Medulla oblongata (tissue), 1 donor: ENCODE measurements at regions not wholly inside any gene's neighbourhood (a gene's known extent, or its start where the extent isn't known, plus 50 kb on each side); places are given as distances from the start of the nearest gene placed in this dataset.

Experiments used
- DNase-seq: peaks from one replicate; pipeline ENCODE4 v3.0.0-alpha.2; 2015; ENCODE audit errors: extremely low spot score

DNA sequence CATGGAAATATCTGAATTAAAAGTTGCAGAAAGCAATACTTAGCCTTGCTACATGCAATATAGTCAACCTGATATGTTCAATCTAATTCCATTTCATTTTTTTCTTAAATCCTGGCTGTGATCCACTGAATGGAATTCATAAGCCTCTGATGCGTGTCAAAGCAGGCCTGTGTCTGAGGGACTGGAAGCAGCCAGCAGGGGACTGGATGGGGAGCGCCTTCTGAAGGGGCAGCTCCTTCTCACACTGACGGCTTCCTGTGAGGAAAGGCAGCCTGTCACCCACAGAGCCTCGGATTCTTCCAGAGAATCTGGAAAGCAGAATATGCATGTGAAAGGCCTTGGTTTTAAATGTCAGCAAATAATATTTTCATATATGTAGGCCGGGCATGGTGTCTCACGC, 73.5 kb downstream of the KCNF1 start:
- no peak for DNase-seq

DNA sequence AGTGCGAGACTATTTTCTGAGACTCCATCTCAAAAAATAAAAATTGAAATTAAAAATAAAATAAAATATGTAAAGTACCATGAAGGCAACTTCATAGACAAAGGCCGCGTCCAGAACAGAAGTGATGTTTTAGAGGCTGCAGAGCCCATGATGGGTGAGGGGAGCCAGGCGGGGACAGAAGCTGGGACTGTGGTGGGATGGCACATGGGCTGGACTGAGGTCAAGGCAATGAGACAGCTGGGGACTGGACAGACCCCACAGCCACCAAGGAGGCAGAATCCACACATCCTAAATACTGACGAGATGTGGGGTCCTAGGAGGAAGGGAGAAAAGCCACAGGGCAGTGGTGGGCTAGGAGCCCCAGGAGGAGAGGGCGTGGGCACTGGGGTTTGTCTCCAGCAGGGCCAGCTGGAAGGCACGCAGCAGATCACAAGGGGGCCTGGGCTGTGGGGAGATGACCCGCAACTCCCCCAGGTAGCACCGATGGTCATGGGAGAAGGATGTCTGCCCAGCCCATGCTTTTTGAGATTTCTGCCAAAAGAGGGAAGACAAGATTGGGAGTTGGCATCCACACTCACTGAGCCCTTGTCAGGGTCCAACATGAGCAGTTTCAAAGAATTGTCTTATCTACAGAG, 74.3 kb downstream of the KCNF1 start:
- DNase-seq, result no peak

DNA sequence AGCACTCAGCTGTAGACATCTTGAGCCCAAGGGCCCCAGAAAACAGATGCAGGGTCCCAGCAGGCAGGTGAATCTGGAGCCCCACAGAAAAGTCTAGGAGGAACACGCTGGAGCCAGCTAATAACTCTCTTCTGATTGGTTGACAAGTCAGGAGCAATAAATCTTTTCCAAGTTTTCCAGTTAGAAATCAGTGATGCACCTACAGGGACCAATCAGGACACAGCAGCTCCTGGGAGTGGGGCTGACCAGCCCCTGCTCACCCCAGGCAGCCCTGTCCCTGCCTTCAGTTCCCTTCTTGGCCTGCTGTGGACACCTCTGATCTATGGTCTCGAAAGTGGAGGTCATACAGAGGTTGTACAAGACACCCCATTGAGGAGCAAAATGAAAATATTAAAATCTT, 75.7 kb downstream of the KCNF1 start:
- DNase-seq, result no peak

DNA sequence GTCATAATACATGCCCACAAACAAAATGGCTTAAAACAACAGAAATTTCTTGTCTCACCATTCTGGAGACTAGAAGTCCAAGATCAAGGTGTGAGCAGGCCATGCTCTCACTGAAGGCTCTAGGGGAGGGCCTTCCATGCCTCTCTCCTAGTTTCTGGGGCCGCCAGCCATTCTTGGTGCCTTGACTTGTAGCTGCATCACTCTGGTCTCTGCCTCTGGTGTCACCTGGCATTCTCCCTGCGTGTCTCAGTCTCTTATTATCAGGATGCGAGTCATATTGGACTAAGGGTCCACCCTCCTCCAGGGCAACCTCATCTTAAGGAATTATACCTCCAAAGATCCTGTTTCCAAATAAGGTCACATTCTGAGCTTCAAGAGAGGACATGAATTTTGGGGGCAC, 76.1 kb downstream of the KCNF1 start:
- no peak for DNase-seq

DNA sequence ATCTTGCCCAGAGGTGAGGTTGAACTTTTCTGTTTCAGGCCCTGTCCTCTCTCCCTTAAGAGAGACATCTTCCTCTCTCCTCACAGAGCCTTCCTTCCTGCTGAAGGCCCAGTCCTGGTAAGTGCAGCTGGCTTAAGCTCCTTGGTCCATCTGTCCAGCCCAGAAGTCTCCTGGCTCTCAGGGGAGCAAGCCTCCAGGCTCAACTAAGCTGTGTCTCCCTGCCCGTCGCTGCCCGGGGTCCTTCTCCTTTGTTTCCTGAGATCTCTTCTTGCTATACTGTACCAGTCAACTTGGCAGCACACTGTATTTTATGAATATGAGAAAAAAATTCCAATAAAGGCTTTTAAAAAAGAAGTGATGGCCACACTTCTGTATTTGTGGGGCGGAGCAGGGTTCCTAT, 77.4 kb downstream of the KCNF1 start:
- DNase-seq, result no peak

DNA sequence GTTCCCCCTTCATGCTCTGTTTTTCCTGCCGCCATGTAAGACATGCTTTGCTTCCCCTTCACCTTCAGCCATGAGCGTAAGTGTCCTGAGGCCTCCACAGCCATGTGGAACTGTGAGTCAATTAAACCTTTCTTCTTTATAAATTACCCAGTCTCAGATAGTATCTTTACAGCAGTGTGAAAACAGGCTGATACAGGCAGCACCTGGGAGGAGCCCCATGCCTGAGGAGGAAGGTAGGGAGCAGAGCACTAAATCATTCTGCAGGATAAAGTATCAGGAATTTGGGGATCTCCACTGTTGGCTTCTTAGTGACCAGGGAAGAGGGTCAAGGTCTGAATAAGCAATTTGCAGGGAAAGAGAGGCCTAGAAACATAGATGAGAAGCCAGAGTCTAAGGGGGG, 78.0 kb downstream of the KCNF1 start:
- no peak for DNase-seq

DNA sequence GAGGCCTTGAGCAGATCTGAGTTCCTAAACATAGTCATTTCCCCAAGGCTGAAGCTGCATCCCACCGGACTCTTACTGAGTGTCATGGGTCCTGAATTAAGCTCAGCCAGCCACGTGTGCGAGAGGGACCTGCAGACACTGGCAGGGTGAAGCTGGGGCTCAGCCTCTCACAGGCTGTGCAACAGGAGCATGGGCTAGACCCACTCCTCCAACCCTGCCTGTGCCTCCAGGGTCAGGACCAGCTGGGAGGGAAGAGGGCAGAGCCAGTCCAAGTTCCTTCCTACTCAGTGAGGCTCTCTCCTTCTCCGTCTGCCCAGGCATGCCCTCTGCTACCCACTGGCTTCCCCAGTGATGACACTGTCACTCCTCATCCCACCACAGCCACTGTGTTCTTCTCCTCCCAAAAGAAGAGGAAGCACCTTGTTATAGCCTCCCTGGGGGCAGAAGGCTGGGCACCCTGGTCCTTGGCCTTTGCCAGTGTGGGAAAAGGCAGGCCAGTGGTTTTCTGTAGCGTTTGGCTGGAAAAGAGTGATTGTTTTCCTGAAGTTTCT, 78.9 kb downstream of the KCNF1 start:
- DNase-seq, result no peak

DNA sequence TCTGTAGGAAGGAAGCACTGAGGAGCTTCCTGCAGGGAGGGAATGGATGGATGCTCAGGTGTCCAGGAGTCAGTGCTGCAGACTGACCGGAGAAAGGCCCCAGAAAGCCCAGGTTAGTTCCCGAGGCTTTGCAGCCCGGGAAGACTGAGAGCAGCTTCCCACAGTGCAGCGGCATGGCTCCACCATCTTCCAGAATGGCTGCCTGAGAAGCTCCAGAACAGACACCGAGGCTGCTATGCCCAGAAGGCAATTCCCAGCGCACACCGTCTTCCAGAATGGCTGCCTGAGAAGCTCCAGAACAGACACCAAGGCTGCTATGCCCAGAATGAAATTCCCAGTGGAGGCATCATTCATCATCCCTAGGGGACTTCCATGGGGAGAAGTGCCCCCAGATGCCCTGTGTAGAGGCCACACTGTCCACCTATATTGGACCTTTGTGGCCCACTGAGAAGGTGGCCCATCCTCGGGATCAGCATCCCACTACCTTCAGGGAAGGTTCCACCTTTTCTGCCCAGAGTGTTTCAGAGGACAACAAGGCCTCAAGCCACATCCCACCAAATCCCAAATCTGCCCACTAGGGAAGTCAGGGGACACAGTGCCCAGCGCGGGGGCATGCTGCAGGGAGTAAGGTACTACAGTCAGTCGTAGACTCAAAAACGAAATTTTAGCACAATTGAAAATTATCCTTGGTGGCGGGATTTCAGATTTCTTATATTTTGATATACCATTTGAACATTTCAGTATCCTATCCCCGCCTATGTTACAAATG, 80.5 kb downstream of the KCNF1 start:
- DNase-seq, result no peak

DNA sequence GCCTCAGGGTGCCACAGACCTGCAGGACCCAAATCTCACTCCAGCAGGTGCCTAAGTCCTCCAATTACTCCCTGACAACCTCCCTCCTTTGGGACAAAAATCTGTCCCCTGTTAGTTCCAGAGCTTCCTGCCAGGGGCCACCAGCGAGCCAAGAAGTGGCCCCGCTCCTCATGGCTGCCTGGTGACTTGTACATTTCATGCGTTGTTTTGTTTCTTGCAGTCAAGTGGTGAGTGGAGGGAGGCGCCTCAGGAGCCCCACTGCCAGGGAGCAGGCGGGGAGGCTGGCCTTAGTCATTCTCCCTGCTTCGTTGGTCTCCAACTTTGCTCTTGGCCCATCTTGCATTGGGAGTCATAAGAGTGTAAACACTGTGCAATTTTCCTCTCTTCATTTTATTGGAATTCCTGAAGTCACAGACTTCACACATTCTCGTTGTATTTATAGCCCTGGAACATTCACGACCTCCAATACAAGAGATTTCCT, 81.3 kb downstream of the KCNF1 start:
- DNase-seq, result no peak

DNA sequence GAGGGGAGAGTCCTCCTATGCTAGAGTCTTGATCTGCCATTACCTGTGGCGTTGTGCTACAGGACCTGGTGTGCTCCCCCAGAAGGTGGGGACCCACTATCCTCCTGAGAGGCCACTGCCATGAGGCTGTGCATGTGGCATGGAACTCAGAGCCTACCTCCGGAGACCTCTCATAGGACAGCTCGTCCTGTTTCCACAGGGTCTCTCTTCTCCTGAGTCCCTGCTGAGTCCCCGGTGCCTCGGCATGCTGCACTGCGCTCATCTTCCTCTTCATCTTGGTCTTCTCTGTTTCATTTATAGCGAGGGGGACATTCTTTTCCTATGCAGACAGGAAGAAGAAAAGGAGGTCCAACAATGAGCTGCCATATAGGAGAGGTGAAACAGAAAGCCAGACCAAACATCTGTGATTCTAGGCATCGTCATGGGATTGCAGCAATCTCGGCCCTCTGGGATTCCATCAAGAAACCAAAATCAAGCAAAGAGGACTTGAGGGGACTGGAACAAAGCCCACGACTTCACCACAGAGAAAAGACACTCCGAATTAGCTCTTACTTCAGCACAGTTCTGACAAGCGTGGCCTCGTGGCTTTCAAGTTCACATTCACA, 83.7 kb downstream of the KCNF1 start:
- no peak for DNase-seq

DNA sequence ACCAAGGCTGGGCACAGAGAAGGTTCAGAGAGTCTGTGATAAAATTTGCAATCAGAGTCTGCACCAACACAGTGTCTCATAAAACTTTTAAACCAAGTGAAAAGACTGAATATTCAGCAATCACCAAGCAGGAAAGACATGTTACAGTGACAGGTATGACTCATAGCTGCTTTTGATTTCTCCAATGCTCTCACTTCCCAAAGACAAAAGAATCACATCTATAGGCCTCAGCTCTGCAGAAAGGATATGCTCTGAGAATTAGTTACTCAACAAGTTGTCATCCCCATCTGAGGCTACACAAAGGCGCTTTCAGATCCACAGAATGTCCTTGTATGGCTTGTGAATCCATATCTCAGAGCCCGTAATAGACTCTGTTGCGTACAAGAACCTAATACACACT, 92.5 kb downstream of the KCNF1 start:
- no peak for DNase-seq

DNA sequence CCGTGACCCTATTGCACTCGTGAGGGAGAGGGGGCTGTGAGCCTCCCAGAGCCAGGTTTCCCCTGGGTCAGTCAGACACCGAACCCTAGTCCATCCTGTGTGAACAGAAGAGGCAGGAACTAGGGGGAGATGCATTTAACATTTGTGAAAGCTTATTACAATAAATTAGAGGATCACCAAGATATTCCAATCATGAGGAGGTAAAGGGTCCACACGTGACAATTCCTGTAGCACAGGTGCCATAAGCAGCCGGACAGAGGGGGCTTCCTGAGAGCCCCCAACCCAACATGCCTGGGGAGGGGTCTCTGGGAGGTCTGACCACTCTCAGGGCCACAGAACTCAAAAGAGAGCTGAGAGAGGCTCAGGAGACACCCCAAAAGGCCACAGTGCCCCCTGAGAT, 93.3 kb downstream of the KCNF1 start:
- DNase-seq, result no peak

DNA sequence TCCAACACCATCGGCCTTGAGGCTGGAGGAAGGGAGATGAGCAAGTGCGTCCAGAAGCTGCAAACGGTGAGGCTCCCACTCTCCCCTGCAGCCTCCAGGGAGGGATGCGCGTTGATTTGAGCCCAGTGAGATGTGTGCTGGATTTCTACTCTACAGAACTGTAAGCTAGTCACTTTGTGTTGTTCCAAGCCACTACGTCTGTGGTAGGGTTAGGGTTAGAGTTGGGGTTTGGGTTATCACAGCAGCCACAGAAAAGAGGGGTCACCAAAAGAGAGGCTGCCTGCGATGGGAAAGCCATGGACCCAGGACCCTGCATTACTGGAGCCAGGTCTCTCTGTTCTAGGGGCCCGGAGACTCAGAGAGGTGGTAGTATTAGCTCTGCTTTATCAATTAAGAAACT, 94.5 kb downstream of the KCNF1 start:
- no peak for DNase-seq

DNA sequence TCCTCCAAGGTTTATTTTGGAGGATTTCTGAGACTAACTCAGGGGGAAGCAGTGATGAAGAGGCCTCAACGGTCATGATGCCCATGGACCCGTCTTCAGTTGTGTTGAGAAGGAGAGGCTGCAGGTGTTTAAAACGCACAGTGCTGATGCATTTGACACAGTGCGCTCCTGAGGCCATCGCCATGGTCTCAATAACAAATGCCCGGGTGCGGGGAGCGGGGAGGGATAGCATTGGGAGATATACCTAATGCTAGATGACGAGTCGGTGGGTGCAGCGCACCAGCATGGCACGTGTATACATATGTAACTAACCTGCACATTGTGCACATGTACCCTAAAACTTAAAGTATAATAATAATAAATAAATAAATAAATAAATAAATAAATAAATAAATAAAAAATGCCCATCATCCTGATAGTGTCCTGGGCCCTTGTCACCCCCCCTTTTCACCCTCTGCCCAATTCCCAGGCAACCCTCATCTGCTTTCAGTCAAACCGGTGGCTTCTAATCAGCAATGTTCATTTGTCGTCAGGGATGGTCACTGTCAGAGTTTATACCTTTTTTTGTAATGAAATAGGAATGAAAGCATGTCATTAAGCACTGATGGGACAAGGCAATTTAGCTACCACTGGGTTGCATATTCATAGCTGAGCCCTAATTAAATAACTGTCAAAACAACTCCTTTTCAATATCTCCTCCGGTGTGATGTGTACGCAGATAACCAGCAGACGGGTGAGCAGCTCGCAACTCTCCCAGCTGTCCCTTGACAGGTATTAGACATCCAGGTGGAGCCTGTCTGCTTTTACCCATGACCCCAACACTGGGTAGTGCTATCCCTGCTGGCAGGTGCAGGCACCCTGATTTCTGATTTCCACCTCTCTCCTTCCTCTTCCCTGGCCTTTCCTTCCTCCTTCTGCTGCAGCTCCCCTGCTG, 95.9 kb downstream of the KCNF1 start:
- DNase-seq, result no peak

DNA sequence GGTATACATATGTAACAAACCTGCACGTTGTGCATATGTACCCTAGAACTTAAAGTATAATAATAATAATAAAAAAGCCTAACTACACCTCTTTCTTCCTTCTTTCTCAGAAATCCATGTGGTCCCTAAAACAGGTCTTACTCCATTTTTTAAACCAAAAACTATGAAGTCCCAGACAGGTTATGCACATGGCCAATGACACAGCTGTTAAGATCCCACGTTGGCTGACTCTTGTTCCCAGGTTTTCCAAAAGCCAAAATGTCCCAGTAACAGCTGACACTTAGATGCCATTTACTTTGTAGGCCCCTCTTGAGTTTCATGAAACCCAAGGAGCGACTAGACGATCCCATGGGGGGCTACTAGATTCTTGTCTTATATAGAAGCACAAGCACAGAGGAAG, 97.0 kb downstream of the KCNF1 start:
- DNase-seq, result no peak

DNA sequence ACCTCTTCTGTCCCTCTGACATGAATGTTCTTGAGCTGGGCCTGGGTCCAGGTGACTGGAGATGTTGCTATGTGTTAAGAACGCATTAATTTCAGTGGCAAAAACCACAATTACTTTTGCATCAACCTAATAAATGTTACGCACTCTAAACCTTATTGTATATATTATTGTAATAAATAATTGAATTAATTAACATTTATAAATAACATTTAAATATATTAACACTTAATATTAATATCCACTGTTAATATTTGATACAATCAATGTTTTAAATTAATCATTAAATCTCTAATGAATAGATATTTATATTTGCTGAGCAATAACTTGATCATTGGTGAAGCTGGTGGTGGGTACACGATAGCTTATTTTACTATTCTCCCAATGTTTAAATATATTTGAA, 97.4 kb downstream of the KCNF1 start:
- no peak for DNase-seq

DNA sequence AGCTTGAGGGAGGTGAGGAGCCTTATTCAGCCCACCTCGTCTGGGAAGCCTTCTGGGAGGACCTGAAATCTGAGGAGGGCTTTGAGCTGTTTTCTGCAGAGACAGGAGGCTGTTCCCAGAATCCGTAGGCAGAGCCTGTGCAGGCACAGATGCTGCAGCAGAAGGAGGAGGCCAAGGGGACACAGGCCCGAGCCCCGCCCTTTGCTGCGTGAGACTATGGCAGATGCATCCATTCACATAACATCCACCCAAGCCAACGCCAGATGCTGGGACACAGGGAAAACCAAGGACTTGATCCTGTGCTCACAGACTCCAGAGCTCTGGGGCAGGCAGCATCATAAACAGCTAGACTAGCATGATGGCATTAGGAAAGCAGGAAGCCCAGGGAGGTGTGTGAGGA, 98.2 kb downstream of the KCNF1 start:
- DNase-seq, result no peak

DNA sequence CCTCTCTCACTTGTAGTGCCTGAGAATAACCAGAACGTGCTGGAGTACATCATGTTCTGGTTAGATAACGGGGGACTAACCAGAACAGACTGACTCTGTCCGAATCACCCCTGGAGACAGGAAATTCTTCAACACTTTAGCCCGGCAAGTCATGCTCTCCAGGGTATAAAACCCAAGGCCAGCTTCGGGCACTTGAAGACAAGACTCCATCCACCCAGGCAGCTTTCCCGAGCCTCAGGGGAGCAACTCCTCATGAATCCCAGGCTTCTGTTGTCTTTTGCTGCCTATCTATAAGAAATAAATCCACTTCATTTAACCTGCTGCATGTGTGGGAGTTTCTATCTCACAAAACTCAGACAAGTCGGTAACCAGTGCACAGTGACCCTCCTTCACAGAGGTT, 99.6 kb downstream of the KCNF1 start:
- no peak for DNase-seq

DNA sequence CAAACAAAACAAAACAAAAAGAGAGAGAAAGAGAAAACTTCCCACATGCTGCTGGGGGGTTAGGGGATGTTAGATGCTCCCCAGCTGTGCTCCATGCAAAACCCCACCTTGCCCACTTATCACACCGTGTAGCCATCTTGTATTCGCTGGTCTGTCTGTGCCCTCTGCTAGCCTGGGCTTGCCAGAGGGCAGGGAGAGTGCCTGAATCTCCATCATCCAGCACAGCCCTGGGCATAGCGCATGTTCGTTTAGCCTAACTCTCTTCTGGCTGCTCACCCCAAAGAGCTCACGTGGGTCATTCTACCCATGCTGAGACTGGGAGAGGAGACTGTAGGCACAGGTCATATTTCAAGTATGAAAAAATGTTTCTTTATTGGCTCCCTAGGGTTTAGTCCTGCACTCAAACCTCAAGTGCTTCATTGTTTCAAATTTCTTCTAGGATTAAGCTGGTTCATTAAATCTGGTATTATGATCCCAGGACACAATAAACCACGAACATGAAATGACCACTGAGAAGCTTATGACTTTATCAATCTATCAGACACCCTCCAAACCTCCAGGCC, 100.5 kb downstream of the KCNF1 start:
- no peak for DNase-seq

DNA sequence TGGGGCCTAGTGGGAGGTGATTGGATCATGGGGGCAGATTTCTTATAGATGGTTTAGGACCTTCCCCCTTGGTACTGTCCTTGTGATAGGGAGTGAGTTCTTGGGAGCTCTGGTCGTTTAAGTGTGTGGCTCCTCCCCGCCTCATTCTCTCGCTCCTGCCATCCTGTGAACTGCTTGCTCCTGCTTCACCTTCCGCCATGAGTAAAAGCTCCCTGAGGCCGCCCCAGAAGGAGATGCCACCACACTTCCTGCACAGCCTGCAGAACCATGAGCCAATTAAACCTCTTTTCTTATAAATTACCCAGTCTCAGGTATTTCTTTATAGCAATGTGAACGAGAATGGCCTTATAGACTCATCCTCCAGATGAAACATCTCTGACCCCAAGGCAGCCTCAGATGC, 101.5 kb downstream of the KCNF1 start:
- DNase-seq, result no peak

DNA sequence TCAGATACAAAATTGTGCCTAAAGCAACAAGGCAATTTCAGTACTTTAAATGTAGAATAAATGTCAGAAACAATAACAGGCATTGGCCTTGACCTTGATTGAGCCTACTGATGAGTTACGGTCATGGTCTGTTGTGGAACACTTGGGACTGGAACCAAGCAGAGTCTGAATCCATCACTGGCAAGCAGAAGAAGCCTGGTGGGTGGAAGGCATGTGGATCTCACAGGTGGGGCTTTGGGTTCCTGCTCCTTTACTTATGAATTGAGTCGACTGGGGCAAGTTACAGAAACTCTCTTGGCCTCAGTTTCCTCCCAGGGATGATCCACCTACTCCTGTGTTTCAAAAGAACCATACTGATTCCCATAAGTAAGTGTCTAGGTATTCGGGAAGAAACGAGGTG, 102.3 kb downstream of the KCNF1 start:
- DNase-seq, result no peak
